Natural killer cell (primary cell): ENCODE measurements at regions not wholly inside any gene's neighbourhood (a gene's known extent, or its start where the extent isn't known, plus 50 kb on each side); places are given as distances from the start of the nearest gene placed in this dataset.

Source experiments
- ATAC-seq, 3 donors: fragments of 150-1000 bp in 2 of 3; fragments of 200-7000 bp in 1 of 3; cut with Tn5 transposase; 1 replicate in 1 of 3; 2 replicates in 2 of 3; pipeline ENCODE4 v1.10.0; 2021; ENCODE audit warnings: mild to moderate bottlenecking in 2 of 3, moderate library complexity in 2 of 3
- DNase-seq, 2 donors: peaks; one replicate each; pipeline versions ENCODE4 v3.0.0 to v3.0.0-alpha.2; 2013 to 2021; ENCODE audit warnings: mixed read lengths in 1 of 2
- H3K27ac ChIP-seq: one replicate; pipeline ENCODE4 v1.5.1; 2013; ENCODE audit warnings: mild to moderate bottlenecking, low read length
- H3K27me3 ChIP-seq: one replicate; pipeline ENCODE4 v1.6.1; 2013; ENCODE audit warnings: low read length; ENCODE audit not compliant: control insufficient read depth, insufficient read depth
- H3K36me3 ChIP-seq: one replicate; pipeline ENCODE4 v1.6.1; 2013; ENCODE audit warnings: low read length; ENCODE audit not compliant: control insufficient read depth, insufficient read depth
- H3K4me1 ChIP-seq: one replicate; pipeline ENCODE4 v1.6.1; 2013; ENCODE audit warnings: low read length; ENCODE audit not compliant: control insufficient read depth, insufficient read depth
- H3K4me3 ChIP-seq: one replicate; pipeline ENCODE4 v1.5.1; 2013; ENCODE audit warnings: low read length
- H3K9me3 ChIP-seq: one replicate; pipeline ENCODE4 v1.6.1; 2013; ENCODE audit warnings: low read length; ENCODE audit not compliant: control insufficient read depth, insufficient read depth
- H3K27ac Mint-ChIP-seq, 2 donors: one replicate each; pipeline ENCODE4 v1.8.0; 2022; ENCODE audit warnings: mild to moderate bottlenecking in 2 of 2, mixed read lengths in 2 of 2, moderate library complexity in 1 of 2
- H3K27me3 Mint-ChIP-seq, 2 donors: one replicate each; pipeline ENCODE4 v1.8.0; 2022; ENCODE audit warnings: low read depth in 2 of 2, mixed read lengths in 2 of 2
- H3K36me3 Mint-ChIP-seq: one replicate; pipeline ENCODE4 v1.8.0; 2022; ENCODE audit warnings: mixed read lengths
- H3K4me1 Mint-ChIP-seq, 2 donors: one replicate each; pipeline ENCODE4 v1.8.0; 2022; ENCODE audit warnings: mixed read lengths in 2 of 2
- H3K4me3 Mint-ChIP-seq: one replicate; pipeline ENCODE4 v1.8.0; 2022; ENCODE audit warnings: mild to moderate bottlenecking, moderate library complexity, mixed read lengths
- H3K9me3 Mint-ChIP-seq, 2 donors: one replicate each; pipeline ENCODE4 v1.8.0; 2022; ENCODE audit warnings: mixed read lengths in 2 of 2
- CTCF ChIP-seq: fragments of 200-600 bp; IDR thresholded peaks from one replicate; pipeline ENCODE4 v1.8.0; 2022; ENCODE audit warnings: antibody characterized with exemption
- WGBS: methylation state at CpG from one replicate; pipeline ENCODE4 v1.1.7; 2013; ENCODE audit warnings: missing lambda C conversion rate; ENCODE audit not compliant: insufficient coverage; 5-methylcytosine and 5-hydroxymethylcytosine counted together
- intact Hi-C: fragments of 100-400 bp; cut with micrococcal nuclease; formaldehyde crosslinking; loops from one replicate; pipeline ENCODE4 v1.14.2; 2022

- H3K36me3 Mint-ChIP-seq = no peaks in the 10 kb centered on the region
- ATAC-seq = no peak
- no peak for DNase-seq
- no peak overlapping the region for H3K27ac ChIP-seq
- H3K4me1 ChIP-seq = no peaks in the 10 kb centered on the region
- peaks cover 0 to 8% of the 10 kb centered on the region in 2 donors for H3K4me1 Mint-ChIP-seq
- no peaks in the 10 kb centered on the region for H3K9me3 Mint-ChIP-seq
- no peak overlapping the region for H3K27ac Mint-ChIP-seq
- peaks cover 0 to 3% of the 10 kb centered on the region in 2 donors for H3K27me3 Mint-ChIP-seq
- no CpG with 5 or more reads among the region's 1 CpG for WGBS
- H3K36me3 ChIP-seq = no peaks in the 10 kb centered on the region
- no peak for TF ChIP-seq CTCF
- H3K4me3 Mint-ChIP-seq = no peak overlapping the region
- no peaks in the 10 kb centered on the region for H3K9me3 ChIP-seq
- H3K27me3 ChIP-seq = no peaks in the 10 kb centered on the region
- H3K4me3 ChIP-seq = no peak overlapping the region
- intact Hi-C loops = no loop called here
Measured at GRCh38 chr6:137783710-137784109, 83.3 kb upstream of the TNFAIP3 start.

GRCh38 chr6:137784583-137784982, 82.5 kb upstream of the TNFAIP3 start:
- intact Hi-C loops = no loop called here
- DNase-seq = no peak
- Histone ChIP-seq H3K27me3 (no peaks in the 10 kb centered on the region), H3K4me1 (no peaks in the 10 kb centered on the region), H3K9me3 (no peaks in the 10 kb centered on the region), H3K4me3 (no peak overlapping the region), H3K27ac (no peak overlapping the region), H3K36me3 (no peaks in the 10 kb centered on the region)
- Mint-ChIP-seq H3K4me3 (no peak overlapping the region), H3K27ac (no peak overlapping the region), H3K27me3 (peaks cover 0 to 3% of the 10 kb centered on the region in 2 donors), H3K9me3 (no peaks in the 10 kb centered on the region), H3K36me3 (no peaks in the 10 kb centered on the region), H3K4me1 (peaks cover 0 to 8% of the 10 kb centered on the region in 2 donors)
- 60% methylated on average over 1 of the region's 1 CpG for WGBS
- TF ChIP-seq CTCF = no peak
- no peak for ATAC-seq

- ATAC-seq = no peak
- no peaks in the 10 kb centered on the region for H3K36me3 Mint-ChIP-seq
- no peak overlapping the region for H3K4me3 Mint-ChIP-seq
- H3K9me3 Mint-ChIP-seq = no peaks in the 10 kb centered on the region
- no peaks in the 10 kb centered on the region for H3K4me1 Mint-ChIP-seq
- WGBS = 98% methylated on average over 2 of the region's 2 CpGs
- H3K27me3 Mint-ChIP-seq = no peaks in the 10 kb centered on the region
- no peak overlapping the region for H3K27ac ChIP-seq
- H3K9me3 ChIP-seq = no peaks in the 10 kb centered on the region
- H3K27ac Mint-ChIP-seq = no peak overlapping the region
- peaks cover 6% of the 10 kb centered on the region for H3K4me1 ChIP-seq
- H3K27me3 ChIP-seq = no peaks in the 10 kb centered on the region
- no peaks in the 10 kb centered on the region for H3K36me3 ChIP-seq
- intact Hi-C loops = no loop called here
- H3K4me3 ChIP-seq = no peak overlapping the region
- no peak for TF ChIP-seq CTCF
- no peak for DNase-seq
Measured at GRCh38 chr6:137787016-137787415, 80.0 kb upstream of the TNFAIP3 start.

GRCh38 chr6:137788248-137788647, 78.8 kb upstream of the TNFAIP3 start:
- WGBS = no CpG with 5 or more reads among the region's 1 CpG

More at GRCh38 chr6:137788248-137788647, 78.8 kb upstream of the TNFAIP3 start:
- TF ChIP-seq CTCF = no peak
- Histone ChIP-seq H3K27me3 (no peaks in the 10 kb centered on the region), H3K27ac (no peak overlapping the region), H3K4me1 (peaks cover 6% of the 10 kb centered on the region), H3K36me3 (no peaks in the 10 kb centered on the region), H3K9me3 (no peaks in the 10 kb centered on the region), H3K4me3 (no peak overlapping the region)
- no peaks in the 10 kb centered on the region for H3K27me3 Mint-ChIP-seq
- no peaks in the 10 kb centered on the region for H3K9me3 Mint-ChIP-seq
- no peak for DNase-seq
- H3K4me1 Mint-ChIP-seq = peaks cover 0 to under 1% of the 10 kb centered on the region in 2 donors
- no peak overlapping the region for H3K27ac Mint-ChIP-seq
- intact Hi-C loops = no loop called here
- no peaks in the 10 kb centered on the region for H3K36me3 Mint-ChIP-seq
- H3K4me3 Mint-ChIP-seq = no peak overlapping the region
- no peak for ATAC-seq
